ENCODE measurements at regions not wholly inside any gene's neighbourhood (a gene's known extent, or its start where the extent isn't known, plus 50 kb on each side); places are given as distances from the start of the nearest gene placed in this dataset.

- TF ChIP-seq EP300 (IDR thresholded peaks at IDR 0.05; ENCODE audit: low read depth) (no peak), CTCF (IDR thresholded peaks at IDR 0.05) (no peak)
Measured at GRCh38 chr19:13557756-13558398, 51.6 kb upstream of the CACNA1A start.
